Activated B cell treated with CpG ODN at 0.5 μM for 24 hours (primary cell): ENCODE measurements at regions not wholly inside any gene's neighbourhood (a gene's known extent, or its start where the extent isn't known, plus 50 kb on each side); places are given as distances from the start of the nearest gene placed in this dataset.

Source experiments
- ATAC-seq: fragments of 200-7000 bp; cut with Tn5 transposase; one replicate; pipeline ENCODE4 v1.10.0; 2021; ENCODE audit warnings: low read depth, mild to moderate bottlenecking, moderate library complexity
- CTCF ChIA-PET: fragments of 350-600 bp; sonication (Branson Sonifier 250); formaldehyde crosslinking; loops from one replicate; lab custom pipeline; 2021; ENCODE audit warnings: antibody characterized with exemption; lab: Charles Lee
- POLR2A ChIA-PET: fragments of 350-600 bp; sonication (Branson Sonifier 250); formaldehyde crosslinking; loops from one replicate; lab custom pipeline; 2021; ENCODE audit warnings: antibody characterized with exemption; lab: Charles Lee
- DNase-seq: peaks from one replicate; pipeline ENCODE4 v3.0.0; 2022
- H3K27ac Mint-ChIP-seq: one replicate; pipeline ENCODE4 v1.8.0; 2020; ENCODE audit warnings: mixed read lengths
- H3K27me3 Mint-ChIP-seq: one replicate; pipeline ENCODE4 v1.8.0; 2021; ENCODE audit warnings: mixed read lengths
- H3K36me3 Mint-ChIP-seq: one replicate; pipeline ENCODE4 v1.8.0; 2021; ENCODE audit warnings: low read depth, mixed read lengths
- H3K4me1 Mint-ChIP-seq: one replicate; pipeline ENCODE4 v1.8.0; 2021; ENCODE audit warnings: mixed read lengths
- H3K4me3 Mint-ChIP-seq: one replicate; pipeline ENCODE4 v1.8.0; 2020; ENCODE audit warnings: mild to moderate bottlenecking, mixed read lengths
- H3K9me3 Mint-ChIP-seq: one replicate; pipeline ENCODE4 v1.8.0; 2020; ENCODE audit warnings: mixed read lengths
- intact Hi-C: fragments of 100-400 bp; cut with micrococcal nuclease; formaldehyde crosslinking; loops from one replicate; pipeline ENCODE4 v1.15.1; 2024
- TF ChIP-seq, protein P1 (sequence below): fragments of 200-600 bp; IDR thresholded peaks from one replicate; pipeline ENCODE4 v1.8.0; 2022; ENCODE audit warnings: antibody characterized with exemption, mild to moderate bottlenecking

DNA sequence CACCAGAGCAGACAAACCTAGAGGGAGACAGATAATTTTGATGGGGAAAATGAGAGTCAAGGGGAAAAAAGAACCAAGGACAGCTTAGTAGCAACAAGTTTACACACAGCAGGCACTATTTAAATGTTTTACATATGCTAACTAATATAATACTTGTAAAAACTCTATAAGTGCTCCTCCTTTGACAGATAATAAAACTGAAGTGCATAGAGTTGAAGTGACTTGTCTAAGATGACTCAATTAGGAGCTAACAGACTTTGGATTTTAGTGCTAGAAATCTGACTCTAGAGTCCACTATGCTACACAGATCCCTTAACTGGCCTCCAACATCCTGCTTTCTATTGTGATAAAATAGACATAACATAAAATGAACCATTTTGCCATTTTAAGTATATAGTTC, 506.9 kb downstream of the SATB2 start:
- Mint-ChIP-seq H3K4me3 (no peak overlapping the region), H3K4me1 (no peaks in the 10 kb centered on the region), H3K36me3 (no peaks in the 10 kb centered on the region), H3K9me3 (no peaks in the 10 kb centered on the region), H3K27ac (no peak overlapping the region), H3K27me3 (no peaks in the 10 kb centered on the region)
- CTCF ChIA-PET, result no interaction called here
- ATAC-seq, result no peak
- TF ChIP-seq, protein P1, sequence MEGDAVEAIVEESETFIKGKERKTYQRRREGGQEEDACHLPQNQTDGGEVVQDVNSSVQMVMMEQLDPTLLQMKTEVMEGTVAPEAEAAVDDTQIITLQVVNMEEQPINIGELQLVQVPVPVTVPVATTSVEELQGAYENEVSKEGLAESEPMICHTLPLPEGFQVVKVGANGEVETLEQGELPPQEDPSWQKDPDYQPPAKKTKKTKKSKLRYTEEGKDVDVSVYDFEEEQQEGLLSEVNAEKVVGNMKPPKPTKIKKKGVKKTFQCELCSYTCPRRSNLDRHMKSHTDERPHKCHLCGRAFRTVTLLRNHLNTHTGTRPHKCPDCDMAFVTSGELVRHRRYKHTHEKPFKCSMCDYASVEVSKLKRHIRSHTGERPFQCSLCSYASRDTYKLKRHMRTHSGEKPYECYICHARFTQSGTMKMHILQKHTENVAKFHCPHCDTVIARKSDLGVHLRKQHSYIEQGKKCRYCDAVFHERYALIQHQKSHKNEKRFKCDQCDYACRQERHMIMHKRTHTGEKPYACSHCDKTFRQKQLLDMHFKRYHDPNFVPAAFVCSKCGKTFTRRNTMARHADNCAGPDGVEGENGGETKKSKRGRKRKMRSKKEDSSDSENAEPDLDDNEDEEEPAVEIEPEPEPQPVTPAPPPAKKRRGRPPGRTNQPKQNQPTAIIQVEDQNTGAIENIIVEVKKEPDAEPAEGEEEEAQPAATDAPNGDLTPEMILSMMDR, result no peak
- POLR2A ChIA-PET, result no interaction called here
- DNase-seq, result no peak
- intact Hi-C loops, result no loop called here

DNA sequence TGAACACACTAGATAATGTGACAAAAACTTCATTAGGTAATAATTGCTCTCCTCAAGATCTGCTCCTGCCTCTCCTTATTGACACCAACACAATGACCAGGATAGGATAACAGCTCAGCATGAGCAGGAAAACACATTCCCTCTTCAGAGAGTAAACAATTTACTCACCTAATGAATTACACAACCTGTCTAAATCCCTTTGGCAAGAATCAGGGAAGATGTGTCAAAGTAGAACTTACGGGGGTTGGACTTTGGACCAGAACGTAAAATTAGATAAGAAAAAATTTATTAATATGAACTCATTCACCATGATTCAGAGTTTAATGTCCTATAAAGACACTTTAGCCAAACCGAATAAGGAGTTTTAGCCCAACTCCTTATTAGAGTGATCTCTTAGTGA, 512.2 kb downstream of the SATB2 start:
- no peaks in the 10 kb centered on the region for H3K36me3 Mint-ChIP-seq
- DNase-seq (no peak), ATAC-seq (no peak)
- no peaks in the 10 kb centered on the region for H3K9me3 Mint-ChIP-seq
- H3K27me3 Mint-ChIP-seq, result no peaks in the 10 kb centered on the region
- no peaks in the 10 kb centered on the region for H3K4me1 Mint-ChIP-seq
- intact Hi-C loops, result no loop called here
- no peak overlapping the region for H3K27ac Mint-ChIP-seq
- TF ChIP-seq, protein P1, result no peak
- no peak overlapping the region for H3K4me3 Mint-ChIP-seq
- ChIA-PET CTCF (no interaction called here), POLR2A (no interaction called here)

DNA sequence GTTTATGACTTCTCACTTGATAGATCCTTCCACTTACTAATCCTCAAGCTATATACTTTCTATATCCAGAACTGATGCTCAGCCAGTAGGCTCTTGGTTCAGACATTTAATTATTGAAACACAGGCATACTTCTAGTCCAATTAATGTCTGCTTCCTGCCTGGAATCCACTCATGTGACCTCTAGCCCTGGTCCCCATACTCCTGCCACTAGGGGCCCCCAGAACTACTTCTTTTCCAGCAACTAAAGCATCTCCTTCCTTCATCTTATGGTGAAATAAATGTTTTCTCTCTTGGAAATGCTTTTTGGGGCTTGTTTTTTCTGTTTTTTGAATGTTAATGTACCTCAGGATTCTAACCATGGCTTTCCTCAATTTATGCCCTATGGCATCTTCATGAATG, 527.6 kb downstream of the SATB2 start:
- CTCF ChIA-PET, result no interaction called here
- H3K9me3 Mint-ChIP-seq, result peaks cover 8% of the 10 kb centered on the region

DNA sequence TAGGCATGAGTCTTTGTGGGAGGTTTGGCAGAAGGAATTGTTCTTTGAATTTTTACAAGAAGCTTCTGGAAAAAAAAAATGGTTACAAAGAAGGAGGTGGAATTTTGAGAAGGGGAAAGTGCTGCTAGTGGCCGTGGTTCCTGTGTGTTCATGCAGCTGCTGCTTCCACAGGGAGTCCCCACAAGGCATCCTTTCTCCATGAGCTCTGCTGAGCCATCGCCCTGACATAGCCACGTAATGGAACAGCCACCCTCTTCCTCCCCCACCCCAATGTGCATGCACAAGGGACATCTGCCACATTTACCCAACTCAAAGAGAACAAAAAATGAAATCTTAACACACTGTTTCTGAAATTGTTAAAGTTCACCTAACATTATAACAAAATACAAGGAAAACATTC, 529.7 kb downstream of the SATB2 start:
- no peak overlapping the region for H3K27ac Mint-ChIP-seq
- intact Hi-C loops, result no loop called here
- H3K4me1 Mint-ChIP-seq, result no peaks in the 10 kb centered on the region
- CTCF ChIA-PET, result no interaction called here
- no peak for ATAC-seq
- DNase-seq, result no peak
- POLR2A ChIA-PET, result no interaction called here
- H3K27me3 Mint-ChIP-seq, result no peaks in the 10 kb centered on the region
- TF ChIP-seq, protein P1, result no peak
- H3K4me3 Mint-ChIP-seq, result no peak overlapping the region
- peaks cover 7% of the 10 kb centered on the region for H3K9me3 Mint-ChIP-seq
- H3K36me3 Mint-ChIP-seq, result no peaks in the 10 kb centered on the region

More for the DNA sequence above, 527.6 kb downstream of the SATB2 start:
- intact Hi-C loops, result no loop called here
- no peak overlapping the region for H3K4me3 Mint-ChIP-seq
- DNase-seq (no peak), ATAC-seq (no peak)
- no peak overlapping the region for H3K27ac Mint-ChIP-seq
- H3K27me3 Mint-ChIP-seq, result no peaks in the 10 kb centered on the region
- POLR2A ChIA-PET, result no interaction called here
- H3K36me3 Mint-ChIP-seq, result no peaks in the 10 kb centered on the region
- TF ChIP-seq, protein P1, result no peak
- no peaks in the 10 kb centered on the region for H3K4me1 Mint-ChIP-seq

DNA sequence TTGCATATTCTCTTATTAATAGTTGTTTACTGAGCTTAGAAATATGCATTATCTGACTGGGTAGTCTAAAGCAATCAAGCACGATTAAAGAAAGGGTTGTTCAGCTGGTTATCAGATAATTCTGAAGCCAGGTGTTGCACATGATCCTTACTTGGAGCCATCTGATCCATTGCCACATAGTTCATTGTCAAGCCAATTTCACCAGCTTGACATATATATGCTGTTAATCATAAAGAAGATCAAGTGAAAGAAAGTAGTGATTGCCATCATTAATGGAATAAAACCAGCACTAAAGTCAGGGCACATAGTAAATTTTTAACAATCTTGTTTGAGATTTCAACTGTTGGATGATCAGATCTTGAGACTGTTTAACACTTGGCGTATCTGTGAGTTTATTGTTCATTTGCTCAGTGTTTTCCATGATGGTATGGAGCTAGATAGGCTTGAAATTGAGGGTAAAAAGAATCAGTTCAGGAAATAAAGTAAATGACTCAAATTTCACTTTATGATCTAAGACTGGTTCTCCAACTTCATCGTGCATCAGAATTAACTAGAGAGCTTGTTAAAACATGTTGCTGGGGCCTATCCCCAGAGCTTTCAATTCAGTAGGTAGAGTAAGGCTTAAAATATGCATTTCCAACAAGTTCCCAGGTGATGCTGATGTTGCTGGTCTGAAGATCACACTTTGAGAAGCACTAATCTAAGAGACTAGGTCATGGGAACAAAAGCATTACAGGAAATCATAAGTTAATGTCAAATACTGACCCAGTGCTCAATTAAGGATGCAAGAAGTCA, 539.6 kb downstream of the SATB2 start:
- Mint-ChIP-seq H3K9me3 (peaks cover 15% of the 10 kb centered on the region), H3K27me3 (no peaks in the 10 kb centered on the region), H3K27ac (no peak overlapping the region), H3K36me3 (no peaks in the 10 kb centered on the region), H3K4me3 (no peak overlapping the region), H3K4me1 (peaks cover 6% of the 10 kb centered on the region)
- ChIA-PET CTCF (no interaction called here), POLR2A (no interaction called here)
- DNase-seq (no peak), ATAC-seq (no peak)
- intact Hi-C loops, result no loop called here
- TF ChIP-seq, protein P1, result no peak
